Endothelial cell of umbilical vein (primary cell): ENCODE measurements at regions not wholly inside any gene's neighbourhood (a gene's known extent, or its start where the extent isn't known, plus 50 kb on each side); places are given as distances from the start of the nearest gene placed in this dataset.

Source experiments
- BruUV-seq: library from RNA; stranded (reverse); fragments of 400-500 nt; replicated peaks from 2 replicates; lab custom pipeline; 2021; lab: Mats Ljungman, UMichigan
- CTCF ChIA-PET: fragments of 300-600, 350-600 bp; sonication (Branson Sonifier 250); formaldehyde crosslinking; loops from one replicate; lab custom pipeline; 2021; ENCODE audit warnings: antibody characterized with exemption, inconsistent platforms; lab: Charles Lee
- POLR2A ChIA-PET: fragments of 300-600, 350-600 bp; sonication (Branson Sonifier 250); formaldehyde crosslinking; loops from one replicate; lab custom pipeline; 2021; ENCODE audit warnings: antibody characterized with exemption, inconsistent platforms; lab: Charles Lee
- DNase-seq: peaks from one replicate; pipeline ENCODE4 v3.0.0-alpha.2; 2011; ENCODE audit warnings: low read depth, low spot score
- FAIRE-seq: peaks from 2 replicates; lab custom pipeline; 2011; peaks lifted over from hg19 to GRCh38; lab: Jason Lieb, UNC
- H2AFZ ChIP-seq: 2 replicates; pipeline ENCODE4 v1.6.0; 2012; ENCODE audit warnings: low read depth, low read length, control low read depth, inconsistent platforms
- H3K27ac ChIP-seq: 2 replicates; pipeline ENCODE4 v1.5.1; 2011; ENCODE audit warnings: low read depth, mild to moderate bottlenecking, control low read depth, low read length, moderate library complexity; ENCODE audit not compliant: insufficient read depth
- H3K27me3 ChIP-seq, 2 experiments: 2 replicates each; pipeline versions ENCODE4 v1.6.0 to v1.6.1; 2011; ENCODE audit warnings: low read length in 2 of 2, mixed read lengths in 1 of 2; ENCODE audit not compliant: control insufficient read depth in 2 of 2, insufficient read depth in 2 of 2
- H3K36me3 ChIP-seq, 2 experiments: 2 replicates in 1 of 2; 3 replicates in 1 of 2; pipeline ENCODE4 v1.5.1; 2011; ENCODE audit warnings: low read length in 2 of 2, mild to moderate bottlenecking in 1 of 2, moderate library complexity in 1 of 2; ENCODE audit not compliant: control insufficient read depth in 2 of 2, insufficient read depth in 2 of 2; ENCODE audit errors: extremely low read depth in 1 of 2
- H3K4me1 ChIP-seq: 3 replicates; pipeline ENCODE4 v1.5.1; 2011; ENCODE audit warnings: mild to moderate bottlenecking, low read length; ENCODE audit not compliant: control insufficient read depth, insufficient read depth; ENCODE audit errors: extremely low read depth
- H3K4me2 ChIP-seq: 2 replicates; pipeline ENCODE4 v1.6.1; 2011; ENCODE audit warnings: low read length, control low read depth, mixed read lengths; ENCODE audit not compliant: insufficient read depth
- H3K4me3 ChIP-seq, 3 experiments: fragments of 200-600 bp in 1 of 3; sonication (generic), shearing (Covaris generic) in 1 of 3; replicated peaks in 1 of 3; 2 replicates each; pipeline ENCODE4 v1.5.1; 2011 to 2016; ENCODE audit warnings: control low read depth in 3 of 3, low read length in 3 of 3, mild to moderate bottlenecking in 2 of 3, inconsistent platforms in 1 of 3, low read depth in 1 of 3, moderate library complexity in 1 of 3; ENCODE audit not compliant: insufficient read depth in 1 of 3
- H3K79me2 ChIP-seq: 2 replicates; pipeline ENCODE4 v1.6.0; 2012; ENCODE audit warnings: low read length, inconsistent platforms; ENCODE audit not compliant: control insufficient read depth, insufficient read depth
- H3K9ac ChIP-seq: replicated peaks from 2 replicates; pipeline ENCODE3; 2011; ENCODE audit warnings: low read length, control low read depth; ENCODE audit not compliant: insufficient read depth; ENCODE audit errors: extremely low read depth
- H3K9me1 ChIP-seq: replicated peaks from 3 replicates; pipeline ENCODE4 v1.6.0; 2011; ENCODE audit warnings: mild to moderate bottlenecking, low read length; ENCODE audit not compliant: control insufficient read depth, insufficient read depth; ENCODE audit errors: extremely low read depth
- H3K9me3 ChIP-seq: replicated peaks from 2 replicates; pipeline ENCODE4 v1.5.1; 2012; ENCODE audit warnings: low read length, inconsistent platforms; ENCODE audit not compliant: control insufficient read depth, insufficient read depth
- H4K20me1 ChIP-seq: replicated peaks from 2 replicates; pipeline ENCODE3; 2011; ENCODE audit warnings: mild to moderate bottlenecking, low read length; ENCODE audit not compliant: control insufficient read depth, insufficient read depth; ENCODE audit errors: extremely low read depth
- CTCF ChIP-seq, 2 donors: IDR thresholded peaks; 1 replicate in 1 of 2; 2 replicates in 1 of 2; pipeline ENCODE4 v1.5.1; 2011; ENCODE audit warnings: low read length in 2 of 2, mild to moderate bottlenecking in 2 of 2, moderate library complexity in 2 of 2, control low read depth in 1 of 2, inconsistent platforms in 1 of 2, low read depth in 1 of 2; ENCODE audit not compliant: insufficient read depth in 1 of 2; ENCODE audit errors: extremely low read depth in 1 of 2
- EZH2 ChIP-seq: IDR thresholded peaks from 2 replicates; pipeline ENCODE4 v1.6.1; 2012; ENCODE audit warnings: borderline replicate concordance, low read depth, mild to moderate bottlenecking, moderate library complexity, low read length, inconsistent platforms; ENCODE audit not compliant: severe bottlenecking
- FOS ChIP-seq: IDR thresholded peaks from 2 replicates; pipeline ENCODE4 v1.6.1; 2011; ENCODE audit warnings: mild to moderate bottlenecking, low read length, moderate library complexity, borderline replicate concordance; ENCODE audit not compliant: insufficient read depth
- GATA2 ChIP-seq: IDR thresholded peaks from 2 replicates; pipeline ENCODE4 v1.7.0; 2011; ENCODE audit warnings: low read depth, mild to moderate bottlenecking, moderate library complexity, mixed read lengths, low read length; ENCODE audit not compliant: insufficient read length, insufficient read depth
- JUN ChIP-seq: IDR thresholded peaks from 2 replicates; pipeline ENCODE4 v1.6.1; 2011; ENCODE audit warnings: borderline replicate concordance, low read depth; ENCODE audit not compliant: insufficient read length, insufficient read depth
- POLR2A ChIP-seq: IDR thresholded peaks from 2 replicates; pipeline ENCODE4 v1.6.1; 2012; ENCODE audit warnings: low read depth, mild to moderate bottlenecking, control low read depth, low read length
- POLR2AphosphoS5 ChIP-seq: IDR thresholded peaks from 2 replicates; pipeline ENCODE4 v1.6.1; 2012; ENCODE audit warnings: low read depth, mild to moderate bottlenecking, control low read depth, low read length, moderate library complexity; ENCODE audit not compliant: insufficient read depth
- dilution Hi-C: fragments of 300-500 bp; cut with MboI; formaldehyde crosslinking; loops from one replicate; pipeline ENCODE4 v1.15.0; 2019; ENCODE audit warnings: low sequenced_read_pairs; ENCODE audit not compliant: extremely low pct_ligation_motif_present
- intact Hi-C: fragments of 100-400 bp; cut with micrococcal nuclease; formaldehyde crosslinking; loops from one replicate; pipeline ENCODE4 v1.10.0; 2022

- no peak overlapping the region for H3K4me2 ChIP-seq
- peak; percentile 71 for FAIRE-seq
- intact Hi-C loops (no loop called here), dilution Hi-C loops (no loop called here)
- POLR2A ChIA-PET, result no interaction called here
- H3K27me3 ChIP-seq, result no peaks in the 10 kb centered on the region
- no peak overlapping the region for H3K9ac ChIP-seq
- H3K79me2 ChIP-seq, result no peaks in the 10 kb centered on the region
- H3K4me1 ChIP-seq, result peaks cover 3% of the 10 kb centered on the region
- peak; percentile 50 for DNase-seq
- H4K20me1 ChIP-seq, result no peaks in the 10 kb centered on the region
- CTCF ChIA-PET, result no interaction called here
- H2AFZ ChIP-seq, result no peak overlapping the region
- no peak overlapping the region for H3K27ac ChIP-seq
- no TSS peak for BruUV-seq
- no peaks in the 10 kb centered on the region for H3K9me1 ChIP-seq
- no peaks in the 10 kb centered on the region for H3K9me3 ChIP-seq
- no peak for TF ChIP-seq GATA2
- TF ChIP-seq JUN, result no peak
- TF ChIP-seq POLR2A, result no peak
- TF ChIP-seq POLR2AphosphoS5, result no peak
- TF ChIP-seq FOS, result peak; percentile 47
- no peak for TF ChIP-seq CTCF (IDR thresholded peaks at IDR 0.05; ENCODE audit: extremely low read depth in 1 of 2, insufficient read depth in 1 of 2, low read depth in 1 of 2, low read length in 2 of 2)
- no peak for TF ChIP-seq EZH2
- H3K36me3 ChIP-seq, result no peaks in the 10 kb centered on the region
- no peak overlapping the region for H3K4me3 ChIP-seq
Observed at GRCh38 chr6:48560408-48560807, 449.4 kb upstream of the PTCHD4 start.
